Gastrocnemius medialis (tissue), 4 donors: ENCODE measurements at regions not wholly inside any gene's neighbourhood (a gene's known extent, or its start where the extent isn't known, plus 50 kb on each side); places are given as distances from the start of the nearest gene placed in this dataset.
"Not testable (repeated sequence)": the region's sequence is repeated elsewhere in the genome, so short reads cannot be mapped to it uniquely, and the experiment has no call there.

ENCODE experiments used
- POLR2A ChIP-seq, 2 donors: fragments of 450-650 bp; IDR thresholded peaks; one replicate each; pipeline ENCODE4 v1.6.1; 2017; ENCODE audit warnings: antibody characterized with exemption in 2 of 2, mild to moderate bottlenecking in 2 of 2, moderate library complexity in 2 of 2
- TF ChIP-seq, protein P1 (sequence below), 5 experiments: fragments of 450-650 bp in 3 of 5; fragments of 200-600 bp in 2 of 5; sonication (generic) in 2 of 5; IDR thresholded peaks in 4 of 5; conservative IDR thresholded peaks in 1 of 5; 1 replicate in 4 of 5; 2 replicates in 1 of 5; pipeline ENCODE4 v1.5.1; 2016 to 2019; ENCODE audit warnings: antibody characterized with exemption in 5 of 5, mild to moderate bottlenecking in 3 of 5, moderate library complexity in 3 of 5

- TF ChIP-seq, protein P1, sequence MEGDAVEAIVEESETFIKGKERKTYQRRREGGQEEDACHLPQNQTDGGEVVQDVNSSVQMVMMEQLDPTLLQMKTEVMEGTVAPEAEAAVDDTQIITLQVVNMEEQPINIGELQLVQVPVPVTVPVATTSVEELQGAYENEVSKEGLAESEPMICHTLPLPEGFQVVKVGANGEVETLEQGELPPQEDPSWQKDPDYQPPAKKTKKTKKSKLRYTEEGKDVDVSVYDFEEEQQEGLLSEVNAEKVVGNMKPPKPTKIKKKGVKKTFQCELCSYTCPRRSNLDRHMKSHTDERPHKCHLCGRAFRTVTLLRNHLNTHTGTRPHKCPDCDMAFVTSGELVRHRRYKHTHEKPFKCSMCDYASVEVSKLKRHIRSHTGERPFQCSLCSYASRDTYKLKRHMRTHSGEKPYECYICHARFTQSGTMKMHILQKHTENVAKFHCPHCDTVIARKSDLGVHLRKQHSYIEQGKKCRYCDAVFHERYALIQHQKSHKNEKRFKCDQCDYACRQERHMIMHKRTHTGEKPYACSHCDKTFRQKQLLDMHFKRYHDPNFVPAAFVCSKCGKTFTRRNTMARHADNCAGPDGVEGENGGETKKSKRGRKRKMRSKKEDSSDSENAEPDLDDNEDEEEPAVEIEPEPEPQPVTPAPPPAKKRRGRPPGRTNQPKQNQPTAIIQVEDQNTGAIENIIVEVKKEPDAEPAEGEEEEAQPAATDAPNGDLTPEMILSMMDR (IDR thresholded peaks at IDR 0.05 in 4 of 5, conservative IDR thresholded peaks at IDR 0.05 in 1 of 5), result not testable (repeated sequence)
- not testable (repeated sequence) for TF ChIP-seq POLR2A (IDR thresholded peaks at IDR 0.05)
Observed at GRCh38 chr12:105609001-105609400, 278.5 kb downstream of the C12orf75 start.
